ENCODE measurements at regions not wholly inside any gene's neighbourhood (a gene's known extent, or its start where the extent isn't known, plus 50 kb on each side); places are given as distances from the start of the nearest gene placed in this dataset.

DNA sequence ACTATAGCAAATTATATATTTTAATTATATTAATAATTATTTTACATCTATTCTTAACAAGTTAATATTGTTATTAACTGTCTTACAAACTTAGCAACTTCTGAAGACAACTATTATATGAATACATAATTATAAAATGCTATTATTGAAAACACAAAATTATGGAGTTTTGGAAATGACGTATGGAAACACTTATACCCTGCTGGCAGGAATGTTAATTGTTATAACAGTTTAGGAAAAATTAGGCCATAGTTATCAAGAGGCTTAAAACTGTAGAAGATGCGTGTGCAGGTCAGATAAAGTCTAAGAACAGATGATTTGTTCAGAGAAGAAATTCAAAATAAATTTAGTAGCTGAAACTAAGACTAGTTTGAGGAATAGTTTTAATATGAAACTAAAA is 211.7 kb downstream of the FAT4 start:
- TF ChIP-seq CTCF (IDR thresholded peaks at IDR 0.05) = no peak
- TF ChIP-seq ZFX (IDR thresholded peaks at IDR 0.05; ENCODE audit: borderline replicate concordance) = no peak

All from 22Rv1 (cell line).